Activated CD8-positive, alpha-beta T cell treated with anti-CD3 and anti-CD28 coated beads, Interleukin-2, amount 10 ng/mL, durations not matched to agents 7 days and 5 days (primary cell): ENCODE measurements at regions not wholly inside any gene's neighbourhood (a gene's known extent, or its start where the extent isn't known, plus 50 kb on each side); places are given as distances from the start of the nearest gene placed in this dataset.
A peak's percentile ranks its signal among the peaks of the same experiment; 100 is the strongest.
"Not testable (repeated sequence)": the region's sequence is repeated elsewhere in the genome, so short reads cannot be mapped to it uniquely, and the experiment has no call there.

Experiments
- ATAC-seq: fragments of 150-1000 bp; cut with Tn5 transposase; one replicate; pipeline ENCODE4 v1.10.0; 2021; ENCODE audit warnings: moderate library complexity
- CTCF ChIA-PET: fragments of 350-600 bp; sonication (Branson Sonifier 250); formaldehyde crosslinking; loops from one replicate; lab custom pipeline; 2021; ENCODE audit warnings: antibody characterized with exemption; lab: Charles Lee
- POLR2A ChIA-PET: fragments of 350-600 bp; sonication (Branson Sonifier 250); formaldehyde crosslinking; loops from one replicate; lab custom pipeline; 2021; ENCODE audit warnings: antibody characterized with exemption; lab: Charles Lee
- DNase-seq: peaks from one replicate; pipeline ENCODE4 v3.0.0-alpha.2; 2020
- H3K27ac Mint-ChIP-seq: one replicate; pipeline ENCODE4 v1.8.0; 2021; ENCODE audit warnings: mild to moderate bottlenecking, mixed read lengths
- H3K27me3 Mint-ChIP-seq: one replicate; pipeline ENCODE4 v1.8.0; 2021; ENCODE audit warnings: low read depth, mixed read lengths
- H3K36me3 Mint-ChIP-seq: one replicate; pipeline ENCODE4 v1.8.0; 2021; ENCODE audit warnings: low read depth, mixed read lengths
- H3K4me1 Mint-ChIP-seq: one replicate; pipeline ENCODE4 v1.8.0; 2021; ENCODE audit warnings: low read depth, mixed read lengths
- H3K4me3 Mint-ChIP-seq: one replicate; pipeline ENCODE4 v1.8.0; 2021; ENCODE audit warnings: mild to moderate bottlenecking, mixed read lengths
- H3K9me3 Mint-ChIP-seq: one replicate; pipeline ENCODE4 v1.8.0; 2022; ENCODE audit warnings: mixed read lengths; ENCODE audit not compliant: insufficient read depth

- DNase-seq (no peak), ATAC-seq (no peak)
- H3K4me1 Mint-ChIP-seq: no peaks in the 10 kb centered on the region
- POLR2A ChIA-PET: no interaction called here
- H3K27ac Mint-ChIP-seq: no peak overlapping the region
- CTCF ChIA-PET: no interaction called here
- peaks cover 5% of the 10 kb centered on the region for H3K9me3 Mint-ChIP-seq
- no peaks in the 10 kb centered on the region for H3K27me3 Mint-ChIP-seq
- H3K36me3 Mint-ChIP-seq: no peaks in the 10 kb centered on the region
- no peak overlapping the region for H3K4me3 Mint-ChIP-seq
Measured at GRCh38 chrX:65331371-65331770, 203.2 kb downstream of the LAS1L start.

DNA sequence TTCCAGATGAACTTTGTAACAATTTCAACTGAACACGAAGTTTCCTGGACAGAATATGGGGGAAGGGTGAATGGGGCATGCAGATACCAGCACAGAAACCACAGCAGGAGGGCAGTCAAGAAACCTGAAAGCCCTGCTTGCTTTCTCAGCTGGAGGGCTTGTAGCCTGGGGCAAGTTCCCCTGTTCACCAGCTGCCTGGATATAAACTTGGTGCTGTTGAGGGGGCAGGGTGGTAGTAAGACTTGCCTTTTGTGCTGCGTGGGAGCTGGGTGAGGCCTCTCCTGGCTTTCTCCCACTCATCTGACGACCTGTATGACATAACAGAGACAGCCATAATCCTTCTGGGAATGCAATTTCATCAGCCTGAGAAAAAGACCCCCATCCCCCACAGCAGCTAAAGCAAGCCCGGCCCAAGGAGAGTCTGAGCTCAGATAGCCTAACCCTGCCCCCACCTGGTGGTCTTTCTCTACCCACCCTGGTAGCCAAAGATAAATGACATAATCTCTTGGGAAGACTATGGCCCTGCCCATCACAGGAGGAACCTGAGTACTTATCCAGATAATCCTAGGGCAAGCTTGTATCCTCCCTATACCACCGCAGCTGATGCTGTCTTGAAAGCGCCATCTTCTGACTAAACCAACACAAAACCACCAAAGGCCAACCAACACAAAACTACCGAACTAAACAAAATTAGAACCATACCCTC lies 234.3 kb downstream of the LAS1L start:
- DNase-seq (no peak), ATAC-seq (no peak)
- CTCF ChIA-PET: no interaction called here
- POLR2A ChIA-PET: no interaction called here
- no peak overlapping the region for H3K27ac Mint-ChIP-seq
- H3K27me3 Mint-ChIP-seq: no peaks in the 10 kb centered on the region
- H3K4me3 Mint-ChIP-seq: no peak overlapping the region
- peaks cover 8% of the 10 kb centered on the region for H3K9me3 Mint-ChIP-seq
- no peaks in the 10 kb centered on the region for H3K36me3 Mint-ChIP-seq
- H3K4me1 Mint-ChIP-seq: no peaks in the 10 kb centered on the region

- H3K9me3 Mint-ChIP-seq: peaks cover 18% of the 10 kb centered on the region
- H3K4me1 Mint-ChIP-seq, ATAC-seq, DNase-seq, CTCF ChIA-PET, POLR2A ChIA-PET, H3K4me3 Mint-ChIP-seq, H3K36me3 Mint-ChIP-seq, H3K27ac Mint-ChIP-seq, H3K27me3 Mint-ChIP-seq: not testable (repeated sequence)
Measured at GRCh38 chrX:65282905-65283304, 251.7 kb downstream of the LAS1L start.

DNA sequence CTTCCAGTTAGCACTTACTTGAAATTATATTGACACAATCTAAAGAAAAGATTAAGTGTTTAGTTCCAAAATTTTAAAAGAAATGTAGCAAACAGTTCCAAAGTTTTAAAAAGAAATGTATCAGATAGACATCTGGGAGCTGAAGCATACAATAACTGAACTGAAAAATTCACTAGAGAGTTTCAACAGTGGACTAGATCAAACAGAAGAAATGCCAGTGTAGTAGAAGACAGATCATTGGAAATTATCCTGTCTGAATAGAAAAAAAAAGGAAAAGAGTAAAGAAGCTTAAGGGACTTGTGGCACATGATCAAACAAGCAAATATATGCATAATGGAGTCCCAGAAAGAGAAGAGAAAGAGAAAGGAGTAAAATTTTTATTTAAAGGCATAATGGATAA lies 261.4 kb downstream of the LAS1L start:
- POLR2A ChIA-PET: no interaction called here
- H3K4me1 Mint-ChIP-seq: no peaks in the 10 kb centered on the region
- H3K27ac Mint-ChIP-seq: no peak overlapping the region

DNA sequence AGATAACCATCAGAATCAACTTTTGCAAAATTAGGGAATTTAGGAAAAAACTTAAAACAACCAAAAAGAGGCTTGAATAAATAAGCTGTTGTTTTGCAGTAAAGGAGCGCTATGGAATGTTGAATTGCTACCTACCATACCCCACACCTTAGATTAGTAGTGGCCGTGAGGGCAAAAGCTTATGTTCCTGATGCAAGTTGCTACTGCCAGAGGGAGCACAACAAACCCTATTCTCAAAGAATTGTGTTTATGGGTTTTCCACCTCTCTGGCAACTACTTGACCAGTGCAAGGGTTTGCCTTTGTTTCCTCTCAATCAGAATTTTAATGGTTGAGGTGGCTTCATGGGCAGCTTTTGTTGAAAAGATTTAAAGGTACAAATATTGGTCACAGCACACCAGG lies 268.1 kb downstream of the LAS1L start:
- peaks cover 8% of the 10 kb centered on the region for H3K9me3 Mint-ChIP-seq
- ATAC-seq: no peak
- no peak for DNase-seq
- POLR2A ChIA-PET: no interaction called here
- CTCF ChIA-PET: no interaction called here
- H3K36me3 Mint-ChIP-seq: no peaks in the 10 kb centered on the region
- H3K4me1 Mint-ChIP-seq: no peaks in the 10 kb centered on the region
- H3K27ac Mint-ChIP-seq: no peak overlapping the region
- no peak overlapping the region for H3K4me3 Mint-ChIP-seq
- no peaks in the 10 kb centered on the region for H3K27me3 Mint-ChIP-seq

More for the DNA sequence above, 261.4 kb downstream of the LAS1L start:
- CTCF ChIA-PET: no interaction called here
- no peaks in the 10 kb centered on the region for H3K36me3 Mint-ChIP-seq
- peaks cover 13% of the 10 kb centered on the region for H3K9me3 Mint-ChIP-seq
- ATAC-seq (no peak), DNase-seq (no peak)
- H3K4me3 Mint-ChIP-seq: no peak overlapping the region
- no peaks in the 10 kb centered on the region for H3K27me3 Mint-ChIP-seq

GRCh38 chrX:65253817-65254216 lies 277.6 kb upstream of the ZC4H2 start:
- DNase-seq: no peak
- H3K27me3 Mint-ChIP-seq: no peaks in the 10 kb centered on the region
- CTCF ChIA-PET: no interaction called here
- ATAC-seq: no peak
- peaks cover 17% of the 10 kb centered on the region for H3K9me3 Mint-ChIP-seq
- no peaks in the 10 kb centered on the region for H3K36me3 Mint-ChIP-seq
- H3K4me1 Mint-ChIP-seq: no peaks in the 10 kb centered on the region
- no peak overlapping the region for H3K4me3 Mint-ChIP-seq
- H3K27ac Mint-ChIP-seq: no peak overlapping the region
- POLR2A ChIA-PET: no interaction called here

DNA sequence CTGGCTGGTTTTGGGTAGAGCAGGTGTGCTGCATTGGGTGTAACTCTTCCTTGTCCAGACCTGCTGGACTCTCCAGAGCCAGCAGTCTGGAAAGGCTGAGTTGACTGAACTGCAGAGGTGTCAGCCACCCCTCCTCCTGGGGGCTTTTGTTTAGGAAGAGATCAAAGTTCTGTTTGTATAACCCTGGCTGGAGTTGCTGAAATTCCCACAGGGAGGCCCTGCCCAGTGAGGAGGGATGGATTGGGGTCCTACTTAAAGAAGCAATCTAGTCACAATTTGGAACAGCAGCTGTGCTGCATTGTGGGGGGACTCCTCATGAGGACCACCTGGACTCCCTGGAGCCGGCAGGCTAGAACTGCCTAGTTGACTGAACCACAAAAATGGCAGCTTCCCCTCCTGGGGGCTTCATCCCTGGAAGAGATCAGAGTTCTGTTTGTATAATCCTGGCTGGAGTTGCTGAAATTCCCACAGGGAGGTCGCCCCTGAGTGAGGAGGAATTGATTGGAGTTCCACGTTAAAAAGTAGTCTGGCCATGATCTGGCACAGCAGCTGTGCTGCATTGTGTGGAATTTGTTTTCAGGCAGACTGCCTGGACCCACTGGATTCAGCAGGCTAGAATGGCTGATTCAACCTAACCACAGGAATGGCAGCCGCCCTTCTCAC lies 264.9 kb upstream of the ZC4H2 start:
- no peaks in the 10 kb centered on the region for H3K36me3 Mint-ChIP-seq
- no peaks in the 10 kb centered on the region for H3K27me3 Mint-ChIP-seq
- POLR2A ChIA-PET: no interaction called here

DNA sequence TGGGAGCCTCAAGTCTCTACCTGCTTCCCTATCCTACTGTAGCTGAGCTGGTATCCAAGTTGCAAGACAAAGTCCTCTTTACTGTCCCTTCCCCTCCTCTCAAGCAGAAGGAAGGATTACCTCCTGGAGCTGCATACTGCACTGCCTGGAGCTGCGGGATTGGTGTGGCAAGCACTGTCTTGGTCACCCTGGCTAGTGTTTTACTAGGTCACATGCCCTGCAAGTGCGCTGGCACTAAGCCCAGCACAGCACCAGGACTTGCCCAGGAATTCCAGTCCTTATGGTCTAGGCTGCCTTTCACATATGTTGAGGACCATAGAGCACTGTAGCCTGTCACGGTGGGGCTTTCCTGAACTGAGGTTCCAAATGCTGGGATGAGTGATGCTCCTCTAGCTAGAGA lies 227.3 kb upstream of the ZC4H2 start:
- H3K36me3 Mint-ChIP-seq: no peaks in the 10 kb centered on the region
- H3K4me1 Mint-ChIP-seq: no peaks in the 10 kb centered on the region
- ChIA-PET CTCF (no interaction called here), POLR2A (no interaction called here)
- H3K9me3 Mint-ChIP-seq: peaks cover 7% of the 10 kb centered on the region
- no peak overlapping the region for H3K4me3 Mint-ChIP-seq
- DNase-seq: no peak
- no peak overlapping the region for H3K27ac Mint-ChIP-seq
- ATAC-seq: no peak
- H3K27me3 Mint-ChIP-seq: no peaks in the 10 kb centered on the region

More for the DNA sequence above, 264.9 kb upstream of the ZC4H2 start:
- H3K27ac Mint-ChIP-seq: no peak overlapping the region
- ATAC-seq (no peak), DNase-seq (no peak)
- CTCF ChIA-PET: no interaction called here
- H3K4me1 Mint-ChIP-seq: no peaks in the 10 kb centered on the region
- peaks cover 18% of the 10 kb centered on the region for H3K9me3 Mint-ChIP-seq
- H3K4me3 Mint-ChIP-seq: no peak overlapping the region

- ChIA-PET POLR2A (no interaction called here), CTCF (no interaction called here)
- Mint-ChIP-seq H3K27ac (no peak overlapping the region), H3K4me3 (no peak overlapping the region), H3K36me3 (no peaks in the 10 kb centered on the region), H3K4me1 (peaks cover 2% of the 10 kb centered on the region), H3K9me3 (peaks cover 14% of the 10 kb centered on the region), H3K27me3 (no peaks in the 10 kb centered on the region)
- ATAC-seq (no peak), DNase-seq (peak; percentile 20)
Measured at GRCh38 chrX:65196758-65197360, 220.6 kb upstream of the ZC4H2 start.

- no peak for DNase-seq
- H3K27ac Mint-ChIP-seq: no peak overlapping the region
Measured at GRCh38 chrX:65195621-65196020, 219.4 kb upstream of the ZC4H2 start.

GRCh38 chrX:65194547-65194946 lies 218.3 kb upstream of the ZC4H2 start:
- H3K9me3 Mint-ChIP-seq: peaks cover 7% of the 10 kb centered on the region
- H3K4me3 Mint-ChIP-seq: no peak overlapping the region
- ChIA-PET CTCF (no interaction called here), POLR2A (no interaction called here)
- H3K27ac Mint-ChIP-seq: no peak overlapping the region
- DNase-seq: no peak
- H3K4me1 Mint-ChIP-seq: peaks cover 2% of the 10 kb centered on the region
- no peaks in the 10 kb centered on the region for H3K36me3 Mint-ChIP-seq
- ATAC-seq: no peak
- H3K27me3 Mint-ChIP-seq: no peaks in the 10 kb centered on the region

More at GRCh38 chrX:65195621-65196020, 219.4 kb upstream of the ZC4H2 start:
- ATAC-seq: no peak
- Mint-ChIP-seq H3K27me3 (no peaks in the 10 kb centered on the region), H3K4me3 (no peak overlapping the region), H3K4me1 (peaks cover 2% of the 10 kb centered on the region), H3K9me3 (peaks cover 7% of the 10 kb centered on the region), H3K36me3 (no peaks in the 10 kb centered on the region)
- POLR2A ChIA-PET: no interaction called here
- CTCF ChIA-PET: no interaction called here

DNA sequence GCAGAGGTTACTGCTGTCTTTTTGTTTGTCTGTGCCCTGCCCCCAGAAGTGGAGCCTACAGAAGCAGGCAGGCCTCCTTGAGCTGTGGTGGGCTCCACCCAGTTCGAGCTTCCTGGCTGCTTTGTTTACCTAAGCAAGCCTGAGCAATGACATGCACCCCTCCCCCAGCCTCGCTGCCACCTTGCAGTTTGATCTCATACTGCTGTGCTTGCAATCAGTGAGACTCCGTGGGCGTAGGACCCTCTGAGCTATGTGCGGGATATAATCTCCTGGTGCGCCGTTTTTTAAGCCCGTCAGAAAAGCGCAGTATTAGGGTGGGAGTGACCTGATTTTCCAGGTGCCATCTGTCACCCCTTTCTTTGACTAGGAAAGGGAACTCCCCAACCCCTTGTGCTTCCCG lies 187.1 kb upstream of the ZC4H2 start:
- ATAC-seq, CTCF ChIA-PET, H3K4me1 Mint-ChIP-seq, H3K27ac Mint-ChIP-seq, H3K4me3 Mint-ChIP-seq, POLR2A ChIA-PET, H3K27me3 Mint-ChIP-seq, H3K36me3 Mint-ChIP-seq, DNase-seq: not testable (repeated sequence)
- peaks cover 16% of the 10 kb centered on the region for H3K9me3 Mint-ChIP-seq
